GM12874 (cell line): ENCODE measurements at regions not wholly inside any gene's neighbourhood (a gene's known extent, or its start where the extent isn't known, plus 50 kb on each side); places are given as distances from the start of the nearest gene placed in this dataset.

Source experiments
- TF ChIP-seq, protein P1 (sequence below): IDR thresholded peaks from 2 replicates; pipeline ENCODE4 v1.5.1; 2011; ENCODE audit warnings: low read depth, mild to moderate bottlenecking, control low read depth, low read length, moderate library complexity; ENCODE audit not compliant: insufficient read depth

DNA sequence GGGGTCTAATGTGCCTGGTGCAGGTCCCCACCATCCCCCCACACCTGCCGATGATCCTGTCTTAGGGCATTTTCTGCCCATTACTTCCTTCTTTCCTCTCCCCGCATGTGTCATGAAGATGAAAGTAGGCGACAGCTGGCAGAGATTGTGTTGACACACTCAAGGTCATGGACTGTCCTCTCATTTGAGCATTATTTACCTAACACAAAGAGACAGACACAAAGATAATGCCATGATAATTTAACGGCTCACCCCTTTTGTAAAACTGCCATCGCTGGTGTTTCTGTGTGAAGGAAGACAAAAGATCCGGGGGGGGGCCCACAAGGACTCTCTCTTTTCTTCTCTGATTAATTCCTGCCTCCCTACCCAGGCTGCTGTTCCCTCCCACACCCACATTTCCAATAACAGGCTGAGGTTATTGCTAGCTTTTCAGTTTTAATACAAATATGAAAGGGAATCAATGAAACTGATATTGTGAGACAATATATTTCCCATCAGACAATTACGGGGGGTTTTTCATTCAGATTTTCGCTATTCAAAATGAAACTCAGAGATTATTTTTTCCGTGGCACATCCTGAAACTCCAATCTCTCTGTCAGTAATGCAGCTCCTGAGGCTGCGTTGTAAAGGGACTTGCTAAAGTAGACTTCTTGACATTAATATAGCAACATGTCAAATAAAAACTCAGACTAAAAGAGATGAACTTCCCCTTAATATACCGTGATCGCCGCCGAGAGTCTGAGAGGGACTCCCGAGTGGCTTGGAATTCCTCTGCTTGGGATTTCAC lies 561.1 kb downstream of the NPHP4 start:
- TF ChIP-seq, protein P1, sequence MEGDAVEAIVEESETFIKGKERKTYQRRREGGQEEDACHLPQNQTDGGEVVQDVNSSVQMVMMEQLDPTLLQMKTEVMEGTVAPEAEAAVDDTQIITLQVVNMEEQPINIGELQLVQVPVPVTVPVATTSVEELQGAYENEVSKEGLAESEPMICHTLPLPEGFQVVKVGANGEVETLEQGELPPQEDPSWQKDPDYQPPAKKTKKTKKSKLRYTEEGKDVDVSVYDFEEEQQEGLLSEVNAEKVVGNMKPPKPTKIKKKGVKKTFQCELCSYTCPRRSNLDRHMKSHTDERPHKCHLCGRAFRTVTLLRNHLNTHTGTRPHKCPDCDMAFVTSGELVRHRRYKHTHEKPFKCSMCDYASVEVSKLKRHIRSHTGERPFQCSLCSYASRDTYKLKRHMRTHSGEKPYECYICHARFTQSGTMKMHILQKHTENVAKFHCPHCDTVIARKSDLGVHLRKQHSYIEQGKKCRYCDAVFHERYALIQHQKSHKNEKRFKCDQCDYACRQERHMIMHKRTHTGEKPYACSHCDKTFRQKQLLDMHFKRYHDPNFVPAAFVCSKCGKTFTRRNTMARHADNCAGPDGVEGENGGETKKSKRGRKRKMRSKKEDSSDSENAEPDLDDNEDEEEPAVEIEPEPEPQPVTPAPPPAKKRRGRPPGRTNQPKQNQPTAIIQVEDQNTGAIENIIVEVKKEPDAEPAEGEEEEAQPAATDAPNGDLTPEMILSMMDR: no peak

- TF ChIP-seq, protein P1: no peak
These were observed 562.1 kb downstream of the NPHP4 start for GRCh38 chr1:5430136-5430535.

- TF ChIP-seq, protein P1: no peak
These were observed 563.9 kb downstream of the NPHP4 start for GRCh38 chr1:5428351-5428750.

DNA sequence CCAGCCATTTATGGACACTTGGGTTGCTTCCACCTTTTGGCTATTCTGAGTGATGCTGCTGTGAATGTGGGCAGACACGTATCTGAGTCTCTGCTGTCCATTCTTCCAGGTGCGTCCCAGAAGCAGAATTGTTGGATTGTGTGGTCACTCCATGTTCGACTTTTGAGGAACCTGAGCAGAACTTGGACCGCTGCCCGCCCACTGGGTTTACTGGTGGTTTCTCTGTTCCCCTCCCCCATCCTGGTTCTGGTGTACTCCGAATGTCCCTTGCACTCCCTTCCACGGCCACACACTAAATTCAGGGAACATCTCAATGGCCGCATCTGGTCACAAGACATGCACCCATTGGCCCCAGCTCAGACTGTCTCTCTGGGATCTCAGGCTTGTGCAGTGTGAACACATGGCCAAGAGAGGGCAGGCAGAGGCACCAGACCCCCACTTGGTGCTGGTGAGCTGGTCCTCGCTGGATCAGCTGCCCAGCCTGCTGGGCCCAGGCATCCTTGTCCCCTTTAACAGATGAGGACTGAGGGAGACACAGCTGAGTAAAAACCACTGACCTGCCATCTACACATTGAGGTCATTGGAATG lies 565.1 kb downstream of the NPHP4 start:
- TF ChIP-seq, protein P1: no peak

GRCh38 chr1:5424802-5425703 lies 567.2 kb downstream of the NPHP4 start:
- TF ChIP-seq, protein P1: no peak

- TF ChIP-seq, protein P1: no peak
These were observed 569.1 kb downstream of the NPHP4 start for GRCh38 chr1:5423109-5423508.

GRCh38 chr1:5419501-5419900 lies 572.7 kb downstream of the NPHP4 start:
- TF ChIP-seq, protein P1: no peak
